Naive thymus-derived CD4-positive, alpha-beta T cell (primary cell): ENCODE measurements at regions not wholly inside any gene's neighbourhood (a gene's known extent, or its start where the extent isn't known, plus 50 kb on each side); places are given as distances from the start of the nearest gene placed in this dataset.

Experiments used
- ATAC-seq: fragments of 150-1000 bp; cut with Tn5 transposase; 2 replicates; pipeline ENCODE4 v1.10.0; 2021; ENCODE audit warnings: mild to moderate bottlenecking, moderate library complexity
- CTCF ChIA-PET: fragments of 350-600 bp; sonication (Branson Sonifier 250); formaldehyde crosslinking; loops from one replicate; lab custom pipeline; 2021; ENCODE audit warnings: antibody characterized with exemption; lab: Charles Lee
- POLR2A ChIA-PET: fragments of 350-600 bp; sonication (Branson Sonifier 250); formaldehyde crosslinking; loops from one replicate; lab custom pipeline; 2021; ENCODE audit warnings: antibody characterized with exemption, inconsistent platforms; lab: Charles Lee
- DNase-seq, 9 donors: peaks; one replicate each; pipeline versions ENCODE4 v3.0.0 to v3.0.0-alpha.2; 2020 to 2022; ENCODE audit warnings: mixed read lengths in 1 of 9
- H3K27ac ChIP-seq: one replicate; pipeline ENCODE4 v1.7.0; 2013; ENCODE audit warnings: mild to moderate bottlenecking, low read depth, low read length, moderate library complexity
- H3K27me3 ChIP-seq, 2 donors: one replicate each; pipeline ENCODE4 v1.7.0; 2013; ENCODE audit warnings: low read length in 2 of 2, mild to moderate bottlenecking in 2 of 2, moderate library complexity in 2 of 2; ENCODE audit not compliant: control insufficient read depth in 2 of 2, insufficient read depth in 2 of 2
- H3K36me3 ChIP-seq, 3 experiments: 1 replicate in 2 of 3; 2 replicates in 1 of 3; pipeline ENCODE4 v1.7.0; 2013; ENCODE audit warnings: low read length in 3 of 3, mild to moderate bottlenecking in 3 of 3, moderate library complexity in 1 of 3; ENCODE audit not compliant: insufficient read depth in 3 of 3, control insufficient read depth in 2 of 3
- H3K4me1 ChIP-seq, 2 donors: one replicate each; pipeline ENCODE4 v1.7.0; 2013; ENCODE audit warnings: low read length in 2 of 2, mild to moderate bottlenecking in 2 of 2, moderate library complexity in 1 of 2; ENCODE audit not compliant: control insufficient read depth in 2 of 2, insufficient read depth in 2 of 2
- H3K4me3 ChIP-seq: 2 replicates; pipeline ENCODE4 v1.7.0; 2013; ENCODE audit warnings: mild to moderate bottlenecking, low read length
- H3K9me3 ChIP-seq, 3 experiments: 1 replicate in 2 of 3; 2 replicates in 1 of 3; pipeline ENCODE4 v1.7.0; 2013; ENCODE audit warnings: low read length in 3 of 3; ENCODE audit not compliant: control insufficient read depth in 2 of 3
- H3K27ac Mint-ChIP-seq, 9 donors: one replicate each; pipeline ENCODE4 v1.8.0; 2020 to 2022; ENCODE audit warnings: mixed read lengths in 9 of 9, mild to moderate bottlenecking in 8 of 9, moderate library complexity in 5 of 9, inconsistent platforms in 2 of 9
- H3K27me3 Mint-ChIP-seq, 5 donors: one replicate each; pipeline ENCODE4 v1.8.0; 2021 to 2022; ENCODE audit warnings: mixed read lengths in 5 of 5, mild to moderate bottlenecking in 1 of 5
- H3K36me3 Mint-ChIP-seq, 5 donors: one replicate each; pipeline ENCODE4 v1.8.0; 2020 to 2022; ENCODE audit warnings: mixed read lengths in 5 of 5, mild to moderate bottlenecking in 3 of 5, inconsistent platforms in 1 of 5
- H3K4me1 Mint-ChIP-seq, 7 donors: one replicate each; pipeline ENCODE4 v1.8.0; 2020 to 2022; ENCODE audit warnings: mixed read lengths in 7 of 7, mild to moderate bottlenecking in 3 of 7, inconsistent platforms in 1 of 7
- H3K4me3 Mint-ChIP-seq, 10 donors: one replicate each; pipeline ENCODE4 v1.8.0; 2020 to 2022; ENCODE audit warnings: mild to moderate bottlenecking in 10 of 10, mixed read lengths in 10 of 10, moderate library complexity in 6 of 10, inconsistent platforms in 2 of 10
- H3K9me3 Mint-ChIP-seq, 11 donors: one replicate each; pipeline ENCODE4 v1.8.0; 2020 to 2022; ENCODE audit warnings: mixed read lengths in 11 of 11, mild to moderate bottlenecking in 4 of 11, inconsistent platforms in 1 of 11, moderate library complexity in 1 of 11
- intact Hi-C, 2 donors: fragments of 100-400 bp; cut with micrococcal nuclease; formaldehyde crosslinking; loops; one replicate each; pipeline ENCODE4 v1.15.1; 2023

- Histone ChIP-seq H3K27me3 (no peaks in the 10 kb centered on the region), H3K9me3 (no peaks in the 10 kb centered on the region), H3K4me3 (no peak overlapping the region), H3K36me3 (no peaks in the 10 kb centered on the region), H3K27ac (no peak overlapping the region), H3K4me1 (no peaks in the 10 kb centered on the region)
- ChIA-PET CTCF (no interaction called here), POLR2A (no interaction called here)
- Mint-ChIP-seq H3K9me3 (peaks cover 0 to 3% (median 0%) of the 10 kb centered on the region in 11 donors), H3K4me3 (no peak overlapping the region), H3K27ac (no peak overlapping the region), H3K36me3 (no peaks in the 10 kb centered on the region), H3K4me1 (no peaks in the 10 kb centered on the region), H3K27me3 (peaks cover 0 to 6% (median 0%) of the 10 kb centered on the region in 5 donors)
- intact Hi-C loops, result no loop called here
- ATAC-seq (no peak), DNase-seq (no peak)
Measured at GRCh38 chr11:109166441-109166840, 255.5 kb upstream of the C11orf87 start.

GRCh38 chr11:109173504-109173903 lies 248.5 kb upstream of the C11orf87 start:
- H3K27ac ChIP-seq, result no peak overlapping the region
- no peaks in the 10 kb centered on the region for H3K27me3 ChIP-seq
- peaks cover 0 to 5% (median 0%) of the 10 kb centered on the region in 11 donors for H3K9me3 Mint-ChIP-seq
- no peak overlapping the region for H3K27ac Mint-ChIP-seq
- no peak overlapping the region for H3K4me3 ChIP-seq
- ChIA-PET CTCF (no interaction called here), POLR2A (no interaction called here)
- H3K4me1 Mint-ChIP-seq, result no peaks in the 10 kb centered on the region
- no peak overlapping the region for H3K4me3 Mint-ChIP-seq
- no peak for ATAC-seq
- no peaks in the 10 kb centered on the region for H3K4me1 ChIP-seq
- intact Hi-C loops, result no loop called here
- H3K36me3 Mint-ChIP-seq, result no peaks in the 10 kb centered on the region
- H3K9me3 ChIP-seq, result no peaks in the 10 kb centered on the region
- DNase-seq, result no peak
- no peaks in the 10 kb centered on the region for H3K36me3 ChIP-seq
- H3K27me3 Mint-ChIP-seq, result peaks cover 0 to 6% (median 0%) of the 10 kb centered on the region in 5 donors

DNA sequence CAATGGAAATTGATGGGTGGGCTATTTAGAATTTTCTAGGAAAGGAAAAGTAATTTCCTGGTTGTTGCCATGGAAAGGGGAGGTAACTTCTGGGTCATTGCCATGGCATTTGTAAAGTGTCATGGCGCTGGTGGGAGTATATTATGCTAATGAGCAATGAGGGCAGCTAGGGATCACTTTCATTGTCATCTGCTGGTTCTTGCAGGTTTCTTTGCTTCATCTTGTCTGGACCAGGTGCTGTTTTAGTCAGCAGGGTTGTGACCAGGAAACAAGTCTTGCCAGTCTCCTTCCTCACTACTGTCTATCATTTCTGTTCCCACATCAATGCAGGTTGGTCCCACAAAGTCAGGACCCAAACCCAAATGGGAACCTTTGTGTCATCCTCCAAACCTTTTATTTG lies 237.6 kb upstream of the C11orf87 start:
- Mint-ChIP-seq H3K27ac (no peak overlapping the region), H3K27me3 (no peaks in the 10 kb centered on the region), H3K4me1 (no peaks in the 10 kb centered on the region), H3K4me3 (no peak overlapping the region), H3K36me3 (no peaks in the 10 kb centered on the region), H3K9me3 (peaks cover 0 to 25% (median 9%) of the 10 kb centered on the region in 11 donors)
- CTCF ChIA-PET, result no interaction called here
- Histone ChIP-seq H3K4me1 (no peaks in the 10 kb centered on the region), H3K4me3 (no peak overlapping the region), H3K9me3 (no peaks in the 10 kb centered on the region), H3K27me3 (no peaks in the 10 kb centered on the region), H3K27ac (no peak overlapping the region), H3K36me3 (no peaks in the 10 kb centered on the region)
- ATAC-seq (no peak), DNase-seq (no peak)
- POLR2A ChIA-PET, result no interaction called here
- intact Hi-C loops, result no loop called here

DNA sequence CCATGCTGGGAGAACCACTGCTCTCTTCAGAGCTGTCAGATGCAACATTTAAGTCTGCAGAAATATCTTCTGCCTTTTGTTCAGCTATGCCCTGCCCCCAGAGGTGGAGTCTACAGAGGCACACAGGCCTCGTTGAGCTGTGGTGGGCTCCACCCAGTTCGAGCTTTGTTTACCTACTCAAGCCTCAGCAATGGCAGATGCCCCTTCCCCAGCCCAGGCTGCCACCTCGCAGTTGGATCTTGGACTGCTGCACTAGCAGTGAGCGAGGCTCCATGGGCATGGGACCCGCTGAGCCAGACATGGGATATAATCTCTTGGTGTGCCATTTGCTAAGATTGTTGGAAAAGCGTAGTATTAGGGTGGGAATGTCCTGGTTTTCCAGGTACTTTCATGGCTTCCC lies 229.1 kb upstream of the C11orf87 start:
- no peaks in the 10 kb centered on the region for H3K27me3 Mint-ChIP-seq
- H3K4me1 Mint-ChIP-seq, result no peaks in the 10 kb centered on the region
- intact Hi-C loops, result no loop called here
- H3K9me3 Mint-ChIP-seq, result peaks cover 0 to 27% (median 17%) of the 10 kb centered on the region in 11 donors
- CTCF ChIA-PET, result no interaction called here
- H3K27ac Mint-ChIP-seq, result no peak overlapping the region
- peaks cover 0 to 6% (median 0%) of the 10 kb centered on the region in 5 donors for H3K36me3 Mint-ChIP-seq
- no peaks in the 10 kb centered on the region for H3K4me1 ChIP-seq
- H3K4me3 Mint-ChIP-seq, result no peak overlapping the region
- H3K4me3 ChIP-seq, result no peak overlapping the region
- no peaks in the 10 kb centered on the region for H3K9me3 ChIP-seq
- POLR2A ChIA-PET, result no interaction called here
- no peaks in the 10 kb centered on the region for H3K36me3 ChIP-seq
- ATAC-seq, result no peak
- no peak overlapping the region for H3K27ac ChIP-seq
- DNase-seq, result no peak
- no peaks in the 10 kb centered on the region for H3K27me3 ChIP-seq

- peaks cover 0 to 6% (median 0%) of the 10 kb centered on the region in 5 donors for H3K36me3 Mint-ChIP-seq
- peaks cover 0 to 26% (median 14%) of the 10 kb centered on the region in 11 donors for H3K9me3 Mint-ChIP-seq
- intact Hi-C loops, result no loop called here
- H3K4me3 Mint-ChIP-seq, result no peak overlapping the region
- no peak overlapping the region for H3K27ac Mint-ChIP-seq
- ATAC-seq (no peak), DNase-seq (no peak)
- H3K36me3 ChIP-seq, result no peaks in the 10 kb centered on the region
- no peak overlapping the region for H3K27ac ChIP-seq
- H3K4me1 Mint-ChIP-seq, result no peaks in the 10 kb centered on the region
- ChIA-PET CTCF (no interaction called here), POLR2A (no interaction called here)
- H3K27me3 Mint-ChIP-seq, result no peaks in the 10 kb centered on the region
- no peak overlapping the region for H3K4me3 ChIP-seq
- H3K27me3 ChIP-seq, result no peaks in the 10 kb centered on the region
- no peaks in the 10 kb centered on the region for H3K4me1 ChIP-seq
- H3K9me3 ChIP-seq, result no peaks in the 10 kb centered on the region
Measured at GRCh38 chr11:109193880-109194279, 228.1 kb upstream of the C11orf87 start.

DNA sequence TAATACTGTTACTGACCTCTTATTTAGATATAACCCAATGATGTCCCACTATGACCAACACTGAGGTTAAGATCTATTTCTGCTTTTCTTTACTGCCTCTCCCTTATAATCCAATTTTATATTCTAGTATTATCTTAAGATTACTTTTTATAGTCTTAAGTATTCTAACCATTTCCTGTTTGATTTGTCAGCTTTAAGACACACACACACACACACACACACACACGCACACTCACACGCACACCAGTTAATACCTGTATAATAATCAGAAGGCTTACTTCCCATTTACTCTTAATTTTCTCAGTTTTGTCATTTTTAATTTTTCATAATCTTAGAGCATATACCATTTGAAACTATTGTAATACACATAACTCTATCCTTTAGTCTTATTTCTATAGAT lies 226.0 kb upstream of the C11orf87 start:
- no peak overlapping the region for H3K4me3 Mint-ChIP-seq
- ATAC-seq (no peak), DNase-seq (no peak)
- H3K4me3 ChIP-seq, result no peak overlapping the region
- H3K4me1 Mint-ChIP-seq, result no peaks in the 10 kb centered on the region
- H3K4me1 ChIP-seq, result no peaks in the 10 kb centered on the region
- no peaks in the 10 kb centered on the region for H3K27me3 ChIP-seq
- intact Hi-C loops, result no loop called here
- peaks cover 0 to 3% (median 0%) of the 10 kb centered on the region in 5 donors for H3K27me3 Mint-ChIP-seq
- H3K9me3 ChIP-seq, result no peaks in the 10 kb centered on the region
- H3K36me3 ChIP-seq, result no peaks in the 10 kb centered on the region
- no peak overlapping the region for H3K27ac ChIP-seq
- peaks cover 0 to 17% (median 5%) of the 10 kb centered on the region in 11 donors for H3K9me3 Mint-ChIP-seq
- no peak overlapping the region for H3K27ac Mint-ChIP-seq
- peaks cover 0 to 6% (median 0%) of the 10 kb centered on the region in 5 donors for H3K36me3 Mint-ChIP-seq
- POLR2A ChIA-PET, result no interaction called here
- CTCF ChIA-PET, result no interaction called here

DNA sequence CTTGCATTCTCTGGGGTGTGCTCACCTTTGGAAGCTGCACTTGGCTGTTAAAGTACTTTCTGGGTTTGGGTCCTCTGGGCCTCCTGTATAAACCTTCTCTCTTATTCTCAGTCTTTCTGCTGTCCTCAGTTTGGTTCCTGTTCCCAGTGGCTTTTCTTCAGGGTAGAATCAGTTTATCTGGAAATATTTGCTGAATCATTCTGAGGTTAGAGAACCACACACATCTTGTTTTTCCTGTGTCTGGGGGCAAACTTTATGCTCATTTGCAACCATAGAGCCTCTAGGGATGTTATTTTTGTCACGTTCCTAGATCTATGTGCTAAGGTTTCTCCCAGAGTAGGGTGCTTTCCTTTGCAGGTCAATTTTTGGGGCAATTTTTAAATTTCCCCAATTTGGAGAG lies 224.3 kb upstream of the C11orf87 start:
- Mint-ChIP-seq H3K4me1 (no peaks in the 10 kb centered on the region), H3K36me3 (no peaks in the 10 kb centered on the region), H3K9me3 (peaks cover 0 to 9% (median 2%) of the 10 kb centered on the region in 11 donors), H3K4me3 (no peak overlapping the region), H3K27me3 (peaks cover 0 to 3% (median 0%) of the 10 kb centered on the region in 5 donors), H3K27ac (no peak overlapping the region)
- no peaks in the 10 kb centered on the region for H3K27me3 ChIP-seq
- POLR2A ChIA-PET, result no interaction called here
- H3K36me3 ChIP-seq, result no peaks in the 10 kb centered on the region
- intact Hi-C loops, result no loop called here
- H3K4me1 ChIP-seq, result no peaks in the 10 kb centered on the region
- no peak overlapping the region for H3K4me3 ChIP-seq
- no peak for DNase-seq
- no peaks in the 10 kb centered on the region for H3K9me3 ChIP-seq
- no peak for ATAC-seq
- CTCF ChIA-PET, result no interaction called here
- no peak overlapping the region for H3K27ac ChIP-seq
